ENCODE measurements at regions not wholly inside any gene's neighbourhood (a gene's known extent, or its start where the extent isn't known, plus 50 kb on each side); places are given as distances from the start of the nearest gene placed in this dataset.
"Not testable (repeated sequence)": the region's sequence is repeated elsewhere in the genome, so short reads cannot be mapped to it uniquely, and the experiment has no call there.

DNA sequence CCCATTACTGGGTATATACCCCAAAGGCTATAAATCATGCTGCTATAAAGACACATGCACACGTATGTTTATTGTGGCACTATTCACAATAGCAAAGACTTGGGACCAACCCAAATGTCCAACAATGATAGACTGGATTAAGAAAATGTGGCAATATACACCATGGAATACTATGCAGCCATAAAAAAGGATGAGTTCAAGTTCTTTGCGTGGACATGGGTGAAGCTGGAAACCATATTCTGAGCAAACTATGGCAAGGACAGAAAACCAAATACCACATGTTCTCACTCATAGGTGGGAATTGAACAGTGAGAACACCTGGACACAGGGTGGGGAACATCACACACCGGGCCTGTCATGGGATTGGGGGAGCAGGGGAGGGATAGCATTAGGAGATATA, 54.4 kb upstream of the MUCL1 start:
- not testable (repeated sequence) for DNase-seq (ENCODE audit: low read depth); H3K4me3 ChIP-seq (ENCODE audit: low read depth, low read length)

DNA sequence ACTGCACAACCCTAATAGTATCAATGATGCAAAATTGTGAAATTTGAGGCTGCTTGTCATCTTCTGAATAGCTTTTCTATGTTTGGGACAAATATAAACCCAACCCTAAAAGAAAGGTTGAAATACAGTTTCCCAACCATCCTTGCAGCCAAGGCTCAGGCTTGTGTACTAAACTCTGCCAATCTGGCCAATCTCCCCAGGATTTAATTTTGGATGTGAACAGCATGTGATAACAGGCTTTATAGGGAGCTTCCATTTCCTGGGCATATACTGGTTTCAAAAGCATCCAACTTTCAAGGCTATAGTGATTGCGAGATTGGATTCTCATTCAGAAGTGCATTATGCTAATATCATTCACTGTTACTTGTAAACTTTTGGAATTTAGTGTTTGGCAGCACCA, 55.7 kb upstream of the MUCL1 start:
- DNase-seq (ENCODE audit: low read depth) = no peak
- no peak overlapping the region for H3K4me3 ChIP-seq (ENCODE audit: low read depth, low read length)
- TF ChIP-seq, protein P1, sequence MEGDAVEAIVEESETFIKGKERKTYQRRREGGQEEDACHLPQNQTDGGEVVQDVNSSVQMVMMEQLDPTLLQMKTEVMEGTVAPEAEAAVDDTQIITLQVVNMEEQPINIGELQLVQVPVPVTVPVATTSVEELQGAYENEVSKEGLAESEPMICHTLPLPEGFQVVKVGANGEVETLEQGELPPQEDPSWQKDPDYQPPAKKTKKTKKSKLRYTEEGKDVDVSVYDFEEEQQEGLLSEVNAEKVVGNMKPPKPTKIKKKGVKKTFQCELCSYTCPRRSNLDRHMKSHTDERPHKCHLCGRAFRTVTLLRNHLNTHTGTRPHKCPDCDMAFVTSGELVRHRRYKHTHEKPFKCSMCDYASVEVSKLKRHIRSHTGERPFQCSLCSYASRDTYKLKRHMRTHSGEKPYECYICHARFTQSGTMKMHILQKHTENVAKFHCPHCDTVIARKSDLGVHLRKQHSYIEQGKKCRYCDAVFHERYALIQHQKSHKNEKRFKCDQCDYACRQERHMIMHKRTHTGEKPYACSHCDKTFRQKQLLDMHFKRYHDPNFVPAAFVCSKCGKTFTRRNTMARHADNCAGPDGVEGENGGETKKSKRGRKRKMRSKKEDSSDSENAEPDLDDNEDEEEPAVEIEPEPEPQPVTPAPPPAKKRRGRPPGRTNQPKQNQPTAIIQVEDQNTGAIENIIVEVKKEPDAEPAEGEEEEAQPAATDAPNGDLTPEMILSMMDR (IDR thresholded peaks at IDR 0.05; ENCODE audit: insufficient read depth, low read length) = no peak

DNA sequence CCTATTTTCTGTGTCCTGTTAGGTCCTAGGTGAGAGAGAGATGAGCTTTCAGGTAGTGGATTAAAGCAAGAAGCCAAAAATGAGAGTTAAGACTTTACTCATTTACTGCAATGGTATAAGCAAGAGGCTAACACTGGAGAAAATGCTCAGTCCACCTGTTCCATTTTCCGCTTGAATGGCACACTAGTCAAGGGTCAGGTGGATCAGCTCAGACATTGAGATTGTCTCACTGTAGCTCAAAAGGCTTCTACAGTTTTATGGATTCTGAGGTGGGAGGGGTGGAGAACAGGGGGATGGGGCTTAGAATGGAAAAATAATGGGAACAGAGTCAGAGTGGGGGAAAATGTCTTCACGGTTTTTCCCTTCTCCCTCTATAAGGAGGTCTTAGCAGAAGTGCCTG, 57.3 kb upstream of the MUCL1 start:
- TF ChIP-seq, protein P1 (IDR thresholded peaks at IDR 0.05; ENCODE audit: insufficient read depth, low read length) = no peak
- H3K4me3 ChIP-seq (ENCODE audit: low read depth, low read length) = no peak overlapping the region
- no peak for DNase-seq (ENCODE audit: low read depth)

DNA sequence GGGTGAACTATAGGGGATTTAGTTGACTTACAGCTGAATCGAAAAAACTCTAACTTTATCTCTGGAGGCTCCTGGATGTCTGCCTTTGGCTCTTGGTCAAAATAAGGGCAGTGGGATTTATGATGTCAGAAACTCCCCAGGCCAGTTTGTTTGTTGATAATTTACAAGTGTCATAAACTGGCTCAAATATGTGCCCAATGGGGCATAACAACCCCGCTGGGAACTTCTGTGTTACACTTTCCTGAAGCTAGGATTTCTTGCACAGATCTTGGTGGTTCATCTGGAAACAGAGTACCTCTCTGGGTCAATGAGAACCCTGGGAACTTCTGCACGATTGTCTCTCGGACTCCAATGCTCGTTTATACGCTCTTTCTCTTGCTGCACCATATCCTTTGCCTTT, 58.7 kb upstream of the MUCL1 start:
- TF ChIP-seq, protein P1 (IDR thresholded peaks at IDR 0.05; ENCODE audit: insufficient read depth, low read length) = no peak
- no peak for DNase-seq (ENCODE audit: low read depth)
- H3K4me3 ChIP-seq (ENCODE audit: low read depth, low read length) = no peak overlapping the region

DNA sequence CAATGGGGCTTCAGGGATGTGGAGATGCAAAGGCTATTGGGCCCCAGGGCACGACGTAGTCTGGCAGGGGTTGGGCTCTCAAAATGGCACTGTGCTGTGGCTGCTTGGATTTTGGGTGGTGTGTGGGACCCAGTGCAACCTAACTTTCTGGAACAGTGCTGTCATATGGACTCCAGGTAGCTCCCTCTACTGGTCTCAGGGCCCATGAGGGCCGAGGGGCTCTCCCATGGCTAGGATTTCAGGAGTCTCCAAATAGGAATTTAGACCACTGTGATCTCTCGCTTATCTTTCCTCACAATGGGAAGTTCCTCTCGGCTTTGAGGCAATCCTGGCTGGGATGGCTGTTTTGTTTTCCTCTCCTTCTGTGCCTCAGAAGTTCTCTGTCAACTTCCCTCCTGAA, 68.2 kb upstream of the MUCL1 start:
- TF ChIP-seq, protein P1 (IDR thresholded peaks at IDR 0.05; ENCODE audit: insufficient read depth, low read length) = no peak
- no peak for DNase-seq (ENCODE audit: low read depth)
- H3K4me3 ChIP-seq (ENCODE audit: low read depth, low read length) = no peak overlapping the region

DNA sequence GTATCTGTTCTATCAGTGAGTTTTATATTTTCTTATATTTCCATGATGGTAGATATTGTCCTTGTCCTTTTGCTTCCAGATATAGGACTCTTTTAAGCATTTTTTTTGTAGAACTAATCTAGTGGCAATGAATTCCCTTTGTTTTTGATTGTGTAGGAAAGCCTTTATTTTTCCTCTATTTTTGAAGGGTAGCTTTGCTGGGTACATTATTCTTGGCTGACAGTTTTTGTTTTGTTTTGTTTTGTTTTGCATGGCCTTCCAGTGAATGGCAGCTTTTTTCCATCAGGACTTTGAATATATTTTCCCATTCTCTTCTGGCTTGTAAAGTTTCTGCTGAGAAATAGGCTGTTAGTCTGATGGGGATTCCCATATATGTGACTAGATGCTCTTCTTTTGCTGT, 70.2 kb upstream of the MUCL1 start:
- DNase-seq (ENCODE audit: low read depth) = no peak
- H3K4me3 ChIP-seq (ENCODE audit: low read depth, low read length) = no peak overlapping the region
- TF ChIP-seq, protein P1 (IDR thresholded peaks at IDR 0.05; ENCODE audit: insufficient read depth, low read length) = no peak

DNA sequence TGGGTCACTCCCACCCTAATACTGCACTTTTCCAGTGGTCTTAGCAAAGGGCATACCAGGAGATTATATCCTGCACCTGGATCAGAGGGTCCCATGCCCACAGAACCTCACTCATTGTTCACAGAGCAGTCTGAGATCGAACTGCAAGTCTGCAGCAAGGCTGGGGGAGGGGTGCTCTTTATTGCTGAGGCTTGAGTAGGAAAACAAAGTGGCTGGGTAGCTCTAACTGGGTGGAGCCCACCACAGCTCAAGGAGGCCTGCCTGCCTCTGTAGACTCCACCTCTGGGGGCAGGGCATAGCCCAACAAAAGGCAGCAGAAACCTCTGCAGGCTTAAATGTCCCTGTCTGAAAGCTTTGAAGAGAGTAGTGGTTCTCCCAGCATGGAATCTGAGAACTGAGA, 77.3 kb upstream of the MUCL1 start:
- DNase-seq (ENCODE audit: low read depth); H3K4me3 ChIP-seq (ENCODE audit: low read depth, low read length): not testable (repeated sequence)

DNA sequence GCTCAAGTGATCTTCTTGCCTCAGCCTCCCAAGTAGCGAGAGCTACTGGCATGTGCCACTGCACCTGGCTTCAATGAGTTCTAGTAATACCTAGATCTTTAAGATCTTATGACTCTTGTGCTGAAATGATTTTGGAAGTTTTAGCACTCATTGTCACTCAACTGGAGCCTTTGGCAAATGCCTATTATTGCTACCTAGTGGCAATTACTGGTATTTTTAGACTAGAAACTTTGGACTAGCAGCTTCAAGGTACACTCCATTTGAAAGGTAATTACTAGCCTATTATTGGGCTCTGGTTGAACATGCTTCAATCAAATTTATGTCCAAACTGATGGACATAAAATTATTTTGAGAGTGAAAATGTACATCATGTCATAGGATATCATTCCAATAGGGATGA, 80.7 kb upstream of the MUCL1 start:
- no peak for DNase-seq (ENCODE audit: low read depth)
- TF ChIP-seq, protein P1 (IDR thresholded peaks at IDR 0.05; ENCODE audit: insufficient read depth, low read length) = no peak
- no peak overlapping the region for H3K4me3 ChIP-seq (ENCODE audit: low read depth, low read length)

Data from fibroblast of the aortic adventitia (primary cell).